DOHH2 (cell line): ENCODE measurements at regions not wholly inside any gene's neighbourhood (a gene's known extent, or its start where the extent isn't known, plus 50 kb on each side); places are given as distances from the start of the nearest gene placed in this dataset.

ENCODE experiments used
- H3F3A ChIP-seq: fragments of 200-600 bp; sonication (generic), shearing (Covaris generic); 2 replicates; pipeline ENCODE4 v1.6.0; 2016; ENCODE audit warnings: antibody characterized with exemption, mild to moderate bottlenecking; ENCODE audit not compliant: control insufficient read depth, insufficient read depth
- H3K27ac ChIP-seq: fragments of 200-600 bp; sonication (generic); 2 replicates; pipeline ENCODE4 v1.5.1; 2014; ENCODE audit warnings: low read depth, mild to moderate bottlenecking, low read length, moderate library complexity
- H3K27me3 ChIP-seq: fragments of 200-600 bp; sonication (generic); 2 replicates; pipeline ENCODE4 v1.6.1; 2014; ENCODE audit warnings: mild to moderate bottlenecking, low read length, mixed read lengths; ENCODE audit not compliant: control insufficient read depth
- H3K36me3 ChIP-seq: fragments of 200-600 bp; sonication (generic); 2 replicates; pipeline ENCODE4 v1.6.1; 2014; ENCODE audit warnings: mild to moderate bottlenecking, low read length, moderate library complexity, mixed read lengths; ENCODE audit not compliant: control insufficient read depth
- H3K4me1 ChIP-seq: fragments of 200-600 bp; sonication (generic); 2 replicates; pipeline ENCODE4 v1.6.1; 2014; ENCODE audit warnings: mild to moderate bottlenecking, low read length, mixed read lengths; ENCODE audit not compliant: control insufficient read depth
- H3K4me2 ChIP-seq: fragments of 200-600 bp; sonication (generic); 2 replicates; pipeline ENCODE4 v1.6.0; 2014; ENCODE audit warnings: mild to moderate bottlenecking, low read length, moderate library complexity
- H3K4me3 ChIP-seq: fragments of 200-600 bp; sonication (generic); 2 replicates; pipeline ENCODE4 v1.5.1; 2014; ENCODE audit warnings: mild to moderate bottlenecking, low read length, mixed read lengths
- H3K79me2 ChIP-seq: fragments of 200-600 bp; sonication (generic); 2 replicates; pipeline ENCODE4 v1.6.1; 2014; ENCODE audit warnings: mild to moderate bottlenecking, low read length, mixed read lengths; ENCODE audit not compliant: control insufficient read depth
- H3K9me2 ChIP-seq: fragments of 200-600 bp; sonication (generic); replicated peaks from 2 replicates; pipeline ENCODE4 v1.6.1; 2014; ENCODE audit warnings: mild to moderate bottlenecking, low read length, mixed read lengths; ENCODE audit not compliant: control insufficient read depth
- H3K9me3 ChIP-seq: fragments of 200-600 bp; sonication (generic); 2 replicates; pipeline ENCODE4 v1.6.1; 2014; ENCODE audit warnings: antibody characterized with exemption, low read length, mixed read lengths; ENCODE audit not compliant: control insufficient read depth, insufficient read depth
- H4K20me1 ChIP-seq: fragments of 200-600 bp; sonication (generic); 2 replicates; pipeline ENCODE4 v1.6.0; 2014; ENCODE audit warnings: low read depth, mild to moderate bottlenecking, antibody characterized with exemption, low read length, moderate library complexity; ENCODE audit not compliant: control insufficient read depth, insufficient read depth
- CTCF ChIP-seq: fragments of 200-600 bp; sonication (generic); IDR thresholded peaks from one replicate; pipeline ENCODE4 v1.5.1; 2014; ENCODE audit warnings: antibody characterized with exemption, mild to moderate bottlenecking, low read depth, low read length; ENCODE audit not compliant: poor library complexity, severe bottlenecking
- EZH2phosphoT487 ChIP-seq: fragments of 200-600 bp; sonication (generic); IDR thresholded peaks from 2 replicates; pipeline ENCODE4 v1.6.1; 2017; ENCODE audit warnings: borderline replicate concordance, mild to moderate bottlenecking, antibody characterized with exemption, low read length, moderate library complexity, mixed read lengths

GRCh38 chr12:74614426-74614825 is 76.8 kb downstream of the ATXN7L3B start:
- no peaks in the 10 kb centered on the region for H3K9me3 ChIP-seq
- no peaks in the 10 kb centered on the region for H3F3A ChIP-seq
- H3K27ac ChIP-seq, result no peak overlapping the region
- no peaks in the 10 kb centered on the region for H3K4me1 ChIP-seq
- no peak overlapping the region for H3K4me2 ChIP-seq
- H3K9me2 ChIP-seq, result no peaks in the 10 kb centered on the region
- H4K20me1 ChIP-seq, result no peaks in the 10 kb centered on the region
- no peaks in the 10 kb centered on the region for H3K79me2 ChIP-seq
- no peaks in the 10 kb centered on the region for H3K27me3 ChIP-seq
- TF ChIP-seq EZH2phosphoT487 (no peak), CTCF (no peak)
- H3K4me3 ChIP-seq, result no peak overlapping the region
- no peaks in the 10 kb centered on the region for H3K36me3 ChIP-seq

GRCh38 chr12:74619084-74619483 is 81.4 kb downstream of the ATXN7L3B start:
- Histone ChIP-seq H3K27ac (no peak overlapping the region), H4K20me1 (no peaks in the 10 kb centered on the region), H3K36me3 (no peaks in the 10 kb centered on the region), H3K4me2 (no peak overlapping the region), H3K4me3 (no peak overlapping the region), H3K27me3 (no peaks in the 10 kb centered on the region), H3K9me3 (no peaks in the 10 kb centered on the region), H3F3A (no peaks in the 10 kb centered on the region), H3K9me2 (no peaks in the 10 kb centered on the region), H3K4me1 (no peaks in the 10 kb centered on the region), H3K79me2 (no peaks in the 10 kb centered on the region)
- TF ChIP-seq CTCF (no peak), EZH2phosphoT487 (no peak)

- H3K4me2 ChIP-seq, result no peak overlapping the region
- H3K9me3 ChIP-seq, result no peaks in the 10 kb centered on the region
- no peaks in the 10 kb centered on the region for H3F3A ChIP-seq
- H3K79me2 ChIP-seq, result no peaks in the 10 kb centered on the region
- H3K36me3 ChIP-seq, result no peaks in the 10 kb centered on the region
- no peaks in the 10 kb centered on the region for H3K27me3 ChIP-seq
- H3K27ac ChIP-seq, result no peak overlapping the region
- H3K4me3 ChIP-seq, result no peak overlapping the region
- TF ChIP-seq EZH2phosphoT487, result no peak
- no peak for TF ChIP-seq CTCF
- H3K9me2 ChIP-seq, result no peaks in the 10 kb centered on the region
- no peaks in the 10 kb centered on the region for H3K4me1 ChIP-seq
- H4K20me1 ChIP-seq, result no peaks in the 10 kb centered on the region
These were observed 82.2 kb downstream of the ATXN7L3B start for GRCh38 chr12:74619884-74620283.

GRCh38 chr12:74620921-74621320 is 83.3 kb downstream of the ATXN7L3B start:
- Histone ChIP-seq H3K36me3 (no peaks in the 10 kb centered on the region), H3K4me3 (no peak overlapping the region), H3K9me3 (no peaks in the 10 kb centered on the region)

More at GRCh38 chr12:74620921-74621320, 83.3 kb downstream of the ATXN7L3B start:
- Histone ChIP-seq H3K4me2 (no peak overlapping the region), H4K20me1 (no peaks in the 10 kb centered on the region), H3F3A (no peaks in the 10 kb centered on the region), H3K27ac (no peak overlapping the region), H3K4me1 (peaks cover 3% of the 10 kb centered on the region), H3K9me2 (no peaks in the 10 kb centered on the region), H3K27me3 (no peaks in the 10 kb centered on the region), H3K79me2 (no peaks in the 10 kb centered on the region)
- TF ChIP-seq EZH2phosphoT487 (no peak), CTCF (no peak)
